GM10266 (cell line): ENCODE measurements at regions not wholly inside any gene's neighbourhood (a gene's known extent, or its start where the extent isn't known, plus 50 kb on each side); places are given as distances from the start of the nearest gene placed in this dataset.

Source experiments
- DNase-seq: peaks from one replicate; pipeline ENCODE4 v3.0.0; 2012; ENCODE audit errors: extremely low spot score
- CTCF ChIP-seq: IDR thresholded peaks from 2 replicates; pipeline ENCODE4 v1.5.1; 2012; ENCODE audit warnings: mild to moderate bottlenecking, low read depth; ENCODE audit not compliant: control insufficient read depth, insufficient read depth; ENCODE audit errors: missing control alignments

GRCh38 chr1:30409476-30410152, 313.8 kb downstream of the MATN1 start:
- no peak for DNase-seq
- TF ChIP-seq CTCF, result no peak

- DNase-seq, result no peak
- no peak for TF ChIP-seq CTCF
Observed at GRCh38 chr1:30407865-30408580, 315.4 kb downstream of the MATN1 start.

DNA sequence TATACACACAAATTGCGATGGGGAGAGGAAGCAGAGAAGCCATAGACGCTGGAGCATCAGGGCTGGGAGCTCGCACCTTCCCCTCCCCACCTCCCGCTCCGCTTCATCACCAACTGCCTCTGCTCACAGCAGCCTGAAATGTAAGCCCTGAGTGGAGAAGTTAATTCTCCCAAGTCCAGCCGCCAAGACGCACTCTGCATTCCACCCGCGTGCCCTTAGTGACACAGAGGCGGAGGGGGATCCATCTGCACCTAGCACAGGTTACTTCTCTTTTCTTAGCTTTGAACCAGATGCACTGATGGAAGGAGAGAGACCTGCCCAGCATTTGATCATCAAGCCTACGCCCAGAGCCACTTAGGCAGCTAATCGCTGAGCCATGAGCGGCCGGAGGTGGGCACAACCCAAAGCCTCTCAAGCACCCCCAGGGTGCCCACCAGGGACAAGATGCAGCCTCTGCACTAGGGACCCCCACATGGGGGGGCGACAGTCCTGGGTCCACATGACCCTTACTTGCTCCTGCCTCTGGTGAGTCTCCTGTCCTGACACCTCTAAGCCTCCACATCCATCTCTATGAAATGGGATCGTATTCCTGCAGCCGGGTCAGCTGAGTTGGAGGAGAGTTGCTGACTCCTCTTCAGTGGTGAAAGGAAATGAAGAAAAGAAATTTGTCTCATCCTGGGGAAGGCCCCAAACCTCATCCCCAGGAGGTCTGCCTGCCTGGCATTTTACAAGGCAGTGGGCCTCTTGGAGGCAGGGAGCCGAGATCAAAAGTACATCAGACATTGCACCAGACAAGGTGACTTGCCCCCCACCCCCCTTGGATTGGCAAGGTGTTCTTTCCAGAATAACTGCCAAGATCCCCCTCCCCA, 316.2 kb downstream of the MATN1 start:
- no peak for DNase-seq
- no peak for TF ChIP-seq CTCF

GRCh38 chr1:30405631-30406212, 317.7 kb downstream of the MATN1 start:
- TF ChIP-seq CTCF, result no peak

GRCh38 chr1:30405081-30405480, 318.3 kb downstream of the MATN1 start:
- TF ChIP-seq CTCF, result no peak
- no peak for DNase-seq

More at GRCh38 chr1:30405631-30406212, 317.7 kb downstream of the MATN1 start:
- DNase-seq, result no peak

- TF ChIP-seq CTCF, result no peak
- no peak for DNase-seq
Observed at GRCh38 chr1:30404341-30404740, 319.0 kb downstream of the MATN1 start.
